ENCODE measurements at regions not wholly inside any gene's neighbourhood (a gene's known extent, or its start where the extent isn't known, plus 50 kb on each side); places are given as distances from the start of the nearest gene placed in this dataset.
"Not testable (repeated sequence)": the region's sequence is repeated elsewhere in the genome, so short reads cannot be mapped to it uniquely, and the experiment has no call there.

DNA sequence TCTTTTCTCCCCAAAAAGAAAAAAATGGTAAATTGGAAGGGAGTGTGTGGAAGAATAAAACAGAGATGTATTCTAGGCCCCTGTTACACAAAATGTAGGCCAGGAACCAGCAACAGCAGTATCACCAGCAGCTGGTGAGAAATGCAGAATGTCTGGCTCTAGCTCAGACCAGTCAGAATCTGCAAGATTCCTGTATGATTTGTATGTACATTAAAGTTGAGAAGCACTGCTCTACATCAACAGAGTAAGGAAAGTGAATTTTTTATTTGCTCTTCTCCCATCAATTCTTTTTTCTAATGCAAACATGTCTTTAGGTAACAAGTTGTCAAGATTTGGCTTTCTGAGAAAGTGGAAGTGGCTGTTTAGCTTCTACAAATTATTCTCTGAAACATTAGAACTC lies 235.4 kb upstream of the FANCL start:
- ATAC-seq: no peak
- Mint-ChIP-seq H3K27ac (no peak overlapping the region), H3K36me3 (no peaks in the 10 kb centered on the region), H3K4me3 (no peak overlapping the region), H3K9me3 (no peaks in the 10 kb centered on the region), H3K4me1 (no peaks in the 10 kb centered on the region)
- DNase-seq (ENCODE audit: low spot score in 2 of 2): no peak

DNA sequence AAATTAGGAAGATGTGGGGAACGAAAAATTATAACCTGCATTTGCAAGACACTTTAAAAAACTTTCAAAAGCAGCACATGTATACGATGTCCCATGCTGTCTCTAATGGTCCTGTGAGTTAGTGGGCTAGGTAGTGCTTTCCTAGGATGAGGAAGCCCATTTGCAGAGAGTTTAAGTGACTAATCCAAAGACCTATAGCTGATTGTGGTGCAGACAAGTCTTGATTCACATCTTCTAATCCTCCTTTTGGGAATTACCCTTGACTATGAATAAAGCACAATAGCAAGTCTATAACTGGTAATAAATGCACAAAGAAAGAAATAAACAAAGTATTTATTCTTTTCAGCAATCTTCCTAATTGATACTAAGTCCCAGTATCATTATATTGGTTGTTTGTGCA lies 234.6 kb upstream of the FANCL start:
- no peak overlapping the region for H3K27ac Mint-ChIP-seq
- H3K4me3 Mint-ChIP-seq: no peak overlapping the region
- no peaks in the 10 kb centered on the region for H3K9me3 Mint-ChIP-seq
- no peaks in the 10 kb centered on the region for H3K4me1 Mint-ChIP-seq
- no peaks in the 10 kb centered on the region for H3K36me3 Mint-ChIP-seq
- no peak for ATAC-seq
- no peak for DNase-seq (ENCODE audit: low spot score in 2 of 2)

DNA sequence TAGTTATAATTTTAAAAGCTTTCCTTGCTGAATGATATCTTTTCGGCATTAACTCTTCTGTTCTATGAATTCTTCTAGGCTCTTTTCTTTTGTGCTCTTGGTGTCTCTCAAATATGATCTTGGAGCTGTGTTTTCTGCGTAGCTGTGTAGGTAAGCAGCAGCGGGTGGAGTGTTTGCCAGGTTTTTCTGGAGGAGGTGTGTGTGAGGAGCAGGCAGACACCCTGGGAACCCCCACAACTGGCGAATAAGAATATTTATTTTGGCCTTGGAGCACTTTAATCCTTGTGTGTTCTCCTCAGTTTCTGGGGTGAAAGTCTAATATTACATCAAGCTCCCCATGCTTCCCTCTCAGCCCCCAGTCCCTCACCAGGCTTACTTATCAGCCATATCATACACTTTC lies 232.0 kb upstream of the FANCL start:
- no peak for ATAC-seq
- Mint-ChIP-seq H3K4me3 (no peak overlapping the region), H3K36me3 (no peaks in the 10 kb centered on the region), H3K9me3 (no peaks in the 10 kb centered on the region), H3K27ac (no peak overlapping the region), H3K4me1 (no peaks in the 10 kb centered on the region)
- DNase-seq (ENCODE audit: low spot score in 2 of 2): no peak

DNA sequence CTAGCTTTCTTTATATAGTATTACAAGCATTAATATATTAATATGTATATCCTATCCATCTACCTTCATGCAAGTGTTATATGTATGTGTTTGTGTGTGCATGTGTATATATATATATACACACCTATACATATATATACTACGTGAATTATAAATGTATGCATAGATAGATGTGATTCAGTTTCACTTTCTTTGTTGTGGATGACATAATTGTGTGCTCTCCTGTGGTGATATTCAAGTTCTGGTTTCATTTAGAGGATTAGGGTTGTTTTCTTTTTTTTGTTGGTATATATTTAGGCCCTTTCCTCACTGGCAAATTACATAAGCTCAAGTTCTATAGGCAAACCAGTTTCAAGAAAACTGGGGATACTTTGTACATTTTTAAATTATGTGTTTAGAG lies 225.7 kb upstream of the FANCL start:
- ATAC-seq (no peak), DNase-seq (ENCODE audit: low spot score in 2 of 2) (no peak)
- Mint-ChIP-seq H3K27ac (no peak overlapping the region), H3K9me3 (peaks cover 3% of the 10 kb centered on the region), H3K4me3 (no peak overlapping the region), H3K36me3 (no peaks in the 10 kb centered on the region), H3K4me1 (no peaks in the 10 kb centered on the region)

DNA sequence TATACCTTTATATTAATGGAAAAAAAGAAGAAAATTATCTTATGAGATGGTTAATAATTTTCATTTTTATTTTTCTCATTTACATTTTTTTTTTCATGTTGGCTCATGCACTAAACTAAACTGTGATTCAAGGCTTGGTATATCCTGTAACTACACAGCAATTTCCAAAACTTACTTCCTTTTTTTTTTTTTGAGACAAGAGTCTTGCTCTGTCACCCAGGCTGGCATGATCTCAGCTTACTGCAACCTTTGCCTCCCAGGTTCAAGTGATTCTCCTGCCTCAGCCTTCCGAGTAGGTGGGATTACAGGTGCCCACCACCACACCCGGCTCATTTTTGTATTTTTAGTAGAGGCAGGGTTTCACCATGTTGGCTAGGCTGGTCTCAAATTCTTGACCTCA lies 224.9 kb upstream of the FANCL start:
- H3K4me3 Mint-ChIP-seq: not testable (repeated sequence)

DNA sequence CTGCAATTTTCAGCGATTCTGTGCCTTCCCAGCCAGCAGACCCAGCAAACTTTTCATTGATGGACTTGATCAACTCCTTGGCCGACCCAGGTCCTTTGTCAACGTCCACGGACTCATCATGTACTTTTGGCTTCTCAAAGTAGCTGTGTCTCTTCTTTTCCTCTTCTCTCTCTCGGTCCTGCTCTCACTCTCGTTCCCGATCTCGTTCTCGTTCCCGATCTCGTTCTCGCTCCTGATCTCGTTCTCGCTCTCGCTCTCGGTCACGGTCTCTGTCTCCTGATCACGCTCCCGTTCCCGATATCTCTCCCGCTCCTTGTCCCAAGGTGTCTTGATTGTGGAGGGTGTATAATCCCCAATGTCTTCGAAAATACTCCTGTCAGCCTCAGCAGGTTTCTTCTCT lies 219.5 kb upstream of the FANCL start:
- DNase-seq (ENCODE audit: low spot score in 2 of 2) (no peak), ATAC-seq (no peak)
- H3K4me3 Mint-ChIP-seq: no peak overlapping the region
- H3K9me3 Mint-ChIP-seq: peaks cover 3% of the 10 kb centered on the region
- H3K27ac Mint-ChIP-seq: no peak overlapping the region
- H3K4me1 Mint-ChIP-seq: no peaks in the 10 kb centered on the region
- no peaks in the 10 kb centered on the region for H3K36me3 Mint-ChIP-seq

More for the DNA sequence above, 224.9 kb upstream of the FANCL start:
- H3K36me3 Mint-ChIP-seq; H3K4me1 Mint-ChIP-seq; ATAC-seq; H3K27ac Mint-ChIP-seq; DNase-seq (ENCODE audit: low spot score in 2 of 2); H3K9me3 Mint-ChIP-seq: not testable (repeated sequence)

DNA sequence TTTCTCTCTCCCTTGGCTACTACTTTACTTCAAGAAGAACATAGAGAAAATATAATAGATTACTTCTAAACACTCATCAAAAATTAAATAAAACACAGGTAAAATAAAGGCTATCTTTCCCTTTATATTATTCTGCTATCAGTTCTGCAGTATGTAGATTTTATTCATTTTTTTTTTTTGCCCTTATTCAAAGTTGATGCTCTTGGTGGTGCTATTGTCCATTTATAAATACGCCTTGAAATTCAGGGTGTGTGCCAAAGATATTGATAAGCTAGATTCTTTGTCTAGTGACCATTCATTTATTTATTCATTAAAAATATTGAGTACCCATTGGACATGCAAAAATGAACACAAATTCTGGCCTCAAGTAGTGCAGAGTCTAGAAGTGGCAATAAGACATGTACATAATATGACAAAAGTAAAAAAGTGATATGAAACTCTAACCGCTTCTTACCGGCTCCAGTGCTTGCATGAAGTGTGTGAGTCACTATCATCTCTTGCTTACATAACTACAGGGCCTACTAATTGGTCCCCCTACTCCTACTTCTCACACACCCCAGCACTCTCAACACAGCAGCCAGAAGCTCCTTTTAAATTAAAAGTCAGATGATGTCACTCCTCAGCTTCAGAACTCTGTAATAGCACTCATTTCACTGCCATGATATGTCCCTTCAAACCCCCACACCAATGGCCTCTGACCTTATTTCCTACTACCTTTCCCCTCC lies 208.3 kb upstream of the FANCL start:
- no peaks in the 10 kb centered on the region for H3K9me3 Mint-ChIP-seq

DNA sequence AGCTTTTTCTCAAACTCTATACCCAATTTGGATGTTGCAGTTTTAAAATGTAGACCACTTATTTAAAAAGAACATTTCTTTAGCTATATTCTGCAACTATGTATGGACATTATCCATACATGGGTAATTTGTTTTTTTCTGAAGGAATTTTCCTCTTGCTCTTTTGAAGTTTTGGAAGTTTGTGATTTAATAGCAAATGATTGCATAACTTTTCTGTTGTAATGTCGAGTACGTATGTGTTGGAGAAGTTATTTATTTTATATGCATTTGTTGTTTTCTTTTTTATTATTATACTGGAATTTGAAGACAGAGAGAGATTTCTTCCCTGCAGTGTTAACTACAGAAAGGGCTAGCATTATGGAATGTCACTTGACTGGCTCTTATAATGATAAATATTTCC lies 207.7 kb upstream of the FANCL start:
- ATAC-seq (no peak), DNase-seq (ENCODE audit: low spot score in 2 of 2) (no peak)
- H3K4me1 Mint-ChIP-seq: no peaks in the 10 kb centered on the region
- H3K36me3 Mint-ChIP-seq: no peaks in the 10 kb centered on the region
- H3K4me3 Mint-ChIP-seq: no peak overlapping the region
- H3K27ac Mint-ChIP-seq: no peak overlapping the region
- H3K9me3 Mint-ChIP-seq: no peaks in the 10 kb centered on the region

More for the DNA sequence above, 208.3 kb upstream of the FANCL start:
- no peak for DNase-seq (ENCODE audit: low spot score in 2 of 2)
- peak; percentile 13 for ATAC-seq
- no peak overlapping the region for H3K4me3 Mint-ChIP-seq
- H3K4me1 Mint-ChIP-seq: no peaks in the 10 kb centered on the region
- no peak overlapping the region for H3K27ac Mint-ChIP-seq
- no peaks in the 10 kb centered on the region for H3K36me3 Mint-ChIP-seq

DNA sequence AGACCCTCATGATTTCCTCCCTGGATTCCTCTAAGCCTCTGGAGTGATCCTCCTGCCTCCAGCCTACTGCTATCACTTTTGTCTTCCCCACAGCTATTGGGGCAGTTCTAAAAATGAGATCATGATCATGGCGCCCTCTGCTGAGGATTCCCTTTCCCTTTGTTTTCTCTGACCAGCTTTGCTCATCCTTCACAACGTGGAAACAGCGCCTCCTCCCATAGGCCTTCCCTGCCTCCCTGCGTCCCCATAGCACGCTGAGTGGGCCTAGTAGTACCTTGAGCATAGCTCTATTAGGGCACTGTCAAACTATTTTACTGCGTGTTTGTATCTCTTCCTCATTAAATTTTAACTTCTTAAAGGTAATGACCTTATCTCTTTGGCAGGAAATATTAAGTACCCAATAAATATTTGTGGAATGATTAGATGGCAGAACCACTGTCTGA lies 207.0 kb upstream of the FANCL start:
- H3K4me3 Mint-ChIP-seq: no peak overlapping the region
- ATAC-seq: peak; percentile 59
- H3K27ac Mint-ChIP-seq: no peak overlapping the region
- H3K36me3 Mint-ChIP-seq: no peaks in the 10 kb centered on the region
- H3K9me3 Mint-ChIP-seq: no peaks in the 10 kb centered on the region
- peak in 1 of 2 donors; percentile 53 for DNase-seq (ENCODE audit: low spot score in 2 of 2)
- no peaks in the 10 kb centered on the region for H3K4me1 Mint-ChIP-seq

DNA sequence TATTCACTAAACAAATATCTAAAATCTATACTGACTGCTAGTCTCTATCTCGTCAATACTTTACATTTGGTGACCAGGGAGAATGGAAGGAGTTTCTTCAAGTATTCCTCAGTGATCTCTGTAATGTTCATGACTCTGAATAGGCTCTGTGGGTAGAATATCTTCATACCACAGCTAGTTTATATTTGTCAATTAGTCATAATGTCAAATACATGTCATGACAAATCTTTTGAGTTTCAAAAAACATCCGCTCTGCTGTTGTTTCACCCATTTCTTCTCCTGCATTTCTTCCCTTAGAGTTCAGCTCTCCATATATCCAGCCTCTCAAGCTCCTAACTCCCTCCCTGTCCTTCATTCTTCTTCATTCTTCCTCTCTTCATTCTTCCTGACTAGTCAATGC lies 206.5 kb upstream of the FANCL start:
- ATAC-seq (no peak), DNase-seq (ENCODE audit: low spot score in 2 of 2) (no peak)
- no peak overlapping the region for H3K4me3 Mint-ChIP-seq
- H3K27ac Mint-ChIP-seq: no peak overlapping the region
- no peaks in the 10 kb centered on the region for H3K9me3 Mint-ChIP-seq
- H3K4me1 Mint-ChIP-seq: no peaks in the 10 kb centered on the region
- no peaks in the 10 kb centered on the region for H3K36me3 Mint-ChIP-seq

DNA sequence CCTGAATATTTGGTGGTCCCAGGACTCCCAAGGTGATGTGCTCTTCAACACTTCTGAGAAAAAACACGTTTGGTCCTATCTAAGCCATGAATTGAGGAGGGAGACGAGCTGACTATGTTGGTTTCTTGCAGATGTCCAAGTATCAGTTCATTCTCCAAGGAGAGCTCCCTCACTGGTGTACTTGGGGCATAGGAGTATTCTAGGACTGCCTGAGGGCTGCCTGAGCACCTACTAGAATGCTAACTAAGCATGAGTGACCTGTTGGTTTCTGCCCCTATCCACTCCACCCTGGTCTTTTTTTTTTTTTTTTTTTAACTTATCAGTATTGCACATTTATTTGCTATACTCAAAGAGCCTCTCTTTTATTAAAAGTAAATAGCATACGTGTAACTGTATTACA lies 200.5 kb upstream of the FANCL start:
- no peak overlapping the region for H3K4me3 Mint-ChIP-seq
- no peaks in the 10 kb centered on the region for H3K9me3 Mint-ChIP-seq
- H3K4me1 Mint-ChIP-seq: no peaks in the 10 kb centered on the region
- ATAC-seq (no peak), DNase-seq (ENCODE audit: low spot score in 2 of 2) (no peak)
- no peaks in the 10 kb centered on the region for H3K36me3 Mint-ChIP-seq
- no peak overlapping the region for H3K27ac Mint-ChIP-seq

DNA sequence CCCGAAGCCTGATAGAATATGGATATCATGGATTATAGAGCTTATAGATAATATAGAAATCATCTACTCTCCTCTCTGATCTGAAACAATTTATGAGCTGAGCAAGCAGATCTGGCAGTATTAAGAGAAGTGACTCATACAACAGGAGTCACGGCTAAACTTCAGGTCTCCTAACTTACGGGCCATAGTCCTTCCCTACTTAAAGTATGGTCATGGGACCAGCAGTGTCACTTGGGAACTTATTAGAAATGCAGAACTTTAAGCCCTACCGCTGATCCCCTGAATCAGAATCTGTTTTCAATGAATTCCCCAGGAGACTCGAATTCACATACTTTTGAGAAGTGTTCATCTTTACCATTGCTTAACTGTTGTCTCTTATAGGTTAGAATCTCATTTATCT lies 195.7 kb upstream of the FANCL start:
- Mint-ChIP-seq H3K4me1 (no peaks in the 10 kb centered on the region), H3K27ac (no peak overlapping the region), H3K9me3 (no peaks in the 10 kb centered on the region), H3K4me3 (no peak overlapping the region), H3K36me3 (no peaks in the 10 kb centered on the region)
- DNase-seq (ENCODE audit: low spot score in 2 of 2): no peak
- ATAC-seq: no peak

DNA sequence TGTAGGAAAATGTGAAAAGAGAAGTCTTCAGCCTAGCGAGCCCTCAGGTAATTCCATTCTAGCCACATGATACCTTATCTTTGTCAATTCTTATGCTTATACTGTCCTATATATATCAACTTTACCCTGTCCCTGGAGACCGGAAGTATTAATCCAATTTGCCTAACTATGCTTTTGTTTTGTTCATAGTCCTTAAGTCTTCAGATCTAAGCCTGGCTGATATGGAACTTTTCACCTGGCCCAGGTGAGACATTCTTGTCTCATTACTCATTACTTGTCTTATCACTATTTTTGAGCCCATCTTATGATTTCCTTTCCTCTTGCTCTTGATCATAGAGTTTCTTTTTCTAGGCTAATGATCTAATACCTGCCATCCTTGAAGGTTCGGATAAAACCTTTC lies 194.1 kb upstream of the FANCL start:
- no peak overlapping the region for H3K27ac Mint-ChIP-seq
- no peak overlapping the region for H3K4me3 Mint-ChIP-seq
- ATAC-seq (no peak), DNase-seq (ENCODE audit: low spot score in 2 of 2) (no peak)
- H3K36me3 Mint-ChIP-seq: no peaks in the 10 kb centered on the region
- no peaks in the 10 kb centered on the region for H3K4me1 Mint-ChIP-seq
- no peaks in the 10 kb centered on the region for H3K9me3 Mint-ChIP-seq

DNA sequence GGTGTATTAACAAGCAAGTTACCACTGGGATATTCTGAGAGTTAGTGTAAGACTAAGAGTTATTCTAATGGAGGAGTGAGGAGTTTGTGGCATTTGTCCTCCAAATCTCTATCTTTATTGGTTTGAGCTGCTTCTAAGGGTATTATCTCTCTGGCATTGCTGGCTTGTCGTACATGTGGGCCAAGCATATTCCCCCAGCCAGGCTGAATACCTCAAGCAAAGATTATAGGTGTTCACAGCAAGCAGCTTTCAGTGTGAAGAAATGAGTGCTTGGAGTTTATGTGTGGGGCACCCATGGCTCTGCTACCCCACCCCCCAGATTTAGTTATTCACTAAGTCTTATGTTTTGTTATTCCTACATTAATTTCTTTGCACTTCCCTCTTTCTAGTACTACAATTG lies 193.6 kb upstream of the FANCL start:
- Mint-ChIP-seq H3K36me3 (no peaks in the 10 kb centered on the region), H3K4me3 (no peak overlapping the region), H3K4me1 (no peaks in the 10 kb centered on the region), H3K27ac (no peak overlapping the region), H3K9me3 (no peaks in the 10 kb centered on the region)
- DNase-seq (ENCODE audit: low spot score in 2 of 2) (no peak), ATAC-seq (no peak)

DNA sequence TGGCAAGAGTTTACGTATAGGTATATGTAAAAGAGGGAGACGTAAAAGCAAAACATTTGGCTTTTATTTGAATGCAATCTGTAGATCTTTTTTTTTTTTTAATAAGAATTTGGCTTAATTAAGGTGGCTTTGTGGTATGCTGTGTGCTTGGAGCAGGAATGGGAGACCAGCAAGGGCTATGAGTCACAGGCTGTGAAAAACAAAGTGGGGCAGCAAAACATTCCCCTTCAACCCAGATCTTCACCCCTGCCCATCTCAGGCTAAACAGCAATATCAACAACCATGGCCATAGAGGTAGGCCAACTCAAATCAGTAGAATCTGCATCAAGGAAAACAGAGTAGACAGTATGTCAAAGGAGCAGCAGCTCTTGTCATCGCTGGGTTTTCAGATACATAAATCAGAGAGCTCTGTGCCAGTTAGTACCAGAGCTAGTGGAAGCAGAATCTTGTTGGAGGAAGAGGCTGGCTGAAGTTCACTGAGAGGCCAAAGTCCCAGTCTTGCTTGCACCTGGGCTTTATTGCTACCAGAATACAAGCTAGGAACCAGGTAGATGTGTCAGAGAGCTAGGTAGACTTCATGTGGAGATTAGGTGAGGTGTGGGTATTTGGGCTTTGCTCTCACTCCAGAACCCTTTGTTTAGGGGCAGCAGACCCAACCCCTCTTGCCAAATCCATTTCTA lies 191.5 kb upstream of the FANCL start:
- Mint-ChIP-seq H3K27ac (no peak overlapping the region), H3K4me3 (no peak overlapping the region), H3K4me1 (peaks cover 5% of the 10 kb centered on the region), H3K9me3 (no peaks in the 10 kb centered on the region), H3K36me3 (no peaks in the 10 kb centered on the region)
- no peak for DNase-seq (ENCODE audit: low spot score in 2 of 2)
- no peak for ATAC-seq
